ENCODE measurements at regions not wholly inside any gene's neighbourhood (a gene's known extent, or its start where the extent isn't known, plus 50 kb on each side); places are given as distances from the start of the nearest gene placed in this dataset.
"Not testable (repeated sequence)": the region's sequence is repeated elsewhere in the genome, so short reads cannot be mapped to it uniquely, and the experiment has no call there.

DNA sequence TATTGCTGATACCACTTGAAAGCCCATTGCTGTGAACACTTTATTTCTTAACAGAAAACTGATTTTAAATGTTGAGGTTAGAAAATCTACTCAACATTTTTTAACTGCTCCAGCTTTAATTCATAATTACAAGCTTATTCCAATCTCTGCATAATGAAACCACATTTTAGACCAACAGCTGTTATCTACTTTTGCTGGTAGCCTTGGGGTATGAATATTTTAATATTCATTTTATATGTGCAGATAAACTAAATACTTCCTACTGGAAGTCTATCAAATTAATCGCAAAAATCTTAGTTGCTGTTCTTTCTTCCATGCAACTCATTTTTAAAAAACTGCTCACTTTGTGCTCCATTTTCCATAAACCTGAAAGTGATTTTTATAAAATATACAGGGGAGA, 189.3 kb upstream of the SLC35B3 start:
- DNase-seq (ENCODE audit: low read depth, low spot score), result no peak

GRCh38 chr6:8623441-8623840, 188.1 kb upstream of the SLC35B3 start:
- DNase-seq (ENCODE audit: low read depth, low spot score), result no peak

DNA sequence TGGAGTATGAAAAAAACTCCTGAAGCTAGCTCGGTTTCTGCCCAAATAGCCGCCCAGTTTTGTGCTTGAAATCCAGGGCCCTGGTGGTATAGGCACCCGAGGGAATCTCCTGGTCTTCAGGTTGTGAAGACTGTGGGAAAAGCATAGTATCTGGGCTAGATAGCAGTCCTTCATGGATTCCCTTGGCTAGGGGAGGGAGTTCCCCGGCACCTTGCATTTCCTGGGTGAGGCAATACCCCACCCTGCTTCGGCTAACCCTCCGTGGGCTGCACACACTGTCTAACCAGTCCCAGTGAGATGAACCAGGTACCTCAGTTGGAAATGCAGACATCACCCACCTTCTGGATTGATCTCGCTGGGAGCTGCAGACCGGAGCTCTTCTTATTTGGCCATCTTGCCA, 184.5 kb upstream of the SLC35B3 start:
- DNase-seq (ENCODE audit: low read depth, low spot score), result no peak

DNA sequence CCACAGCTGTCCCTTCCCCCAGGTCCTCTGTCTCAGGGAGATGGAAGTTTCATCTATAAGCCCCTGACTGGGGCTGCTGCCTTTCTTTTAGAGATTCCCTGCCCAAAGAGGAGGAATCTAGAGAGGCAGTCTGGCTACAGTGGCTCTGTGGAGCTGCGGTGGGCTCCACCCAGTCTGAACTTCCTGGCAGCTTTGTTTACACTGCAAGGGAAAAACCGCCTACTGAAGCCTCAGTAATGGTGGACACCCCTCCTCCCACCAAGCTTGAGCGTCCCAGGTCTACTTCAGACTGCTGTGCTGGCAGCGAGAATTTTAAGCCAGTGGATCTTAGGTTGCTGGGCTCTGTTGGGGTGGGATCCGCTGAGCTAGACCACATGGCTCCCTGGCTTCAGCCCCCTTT, 184.1 kb upstream of the SLC35B3 start:
- not testable (repeated sequence) for DNase-seq (ENCODE audit: low read depth, low spot score)

DNA sequence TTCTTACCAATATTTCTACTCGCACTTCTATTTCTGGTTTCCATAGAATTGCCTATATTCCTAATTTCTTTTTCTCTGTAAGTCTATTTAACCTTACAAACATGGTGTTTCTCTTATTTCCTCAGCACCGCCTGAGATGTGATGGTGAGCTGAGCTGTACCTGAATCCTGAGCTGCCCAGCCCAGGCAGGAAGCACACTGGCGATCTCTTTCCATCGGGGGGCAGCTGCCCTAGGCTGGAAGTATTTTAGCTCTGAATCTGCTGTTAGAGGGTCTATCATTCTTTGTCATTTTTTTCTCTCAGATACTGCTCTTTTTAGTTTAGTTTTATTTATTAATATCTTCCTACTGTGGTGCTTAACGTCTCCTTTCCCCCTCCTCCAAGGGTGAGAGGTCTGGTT, 173.4 kb upstream of the SLC35B3 start:
- DNase-seq (ENCODE audit: low read depth, low spot score), result no peak

- DNase-seq (ENCODE audit: low read depth, low spot score), result no peak
These were observed 154.8 kb upstream of the SLC35B3 start for GRCh38 chr6:8589941-8590729.

DNA sequence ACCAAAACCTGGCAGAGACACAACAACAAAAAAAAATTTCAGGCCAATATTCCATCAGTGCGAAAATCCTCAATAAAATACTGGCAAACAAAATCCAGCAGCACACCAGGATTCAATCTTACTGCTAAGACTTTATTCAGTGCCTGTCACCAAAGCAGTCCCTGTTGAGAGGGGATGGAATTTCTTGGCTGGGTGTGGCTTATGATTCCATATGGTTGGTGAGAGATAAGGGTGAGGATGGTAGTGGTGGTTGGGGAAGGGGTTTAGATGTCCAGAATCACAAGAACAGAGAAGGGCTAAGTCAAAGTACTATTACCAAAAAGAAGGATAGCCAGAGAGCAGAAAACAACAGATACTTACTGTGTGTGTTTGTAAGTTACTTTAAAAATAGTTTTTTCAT, 152.8 kb upstream of the SLC35B3 start:
- no peak for DNase-seq (ENCODE audit: low read depth, low spot score)

- no peak for DNase-seq (ENCODE audit: low read depth, low spot score)
These were observed 147.9 kb upstream of the SLC35B3 start for GRCh38 chr6:8583291-8583690.

DNA sequence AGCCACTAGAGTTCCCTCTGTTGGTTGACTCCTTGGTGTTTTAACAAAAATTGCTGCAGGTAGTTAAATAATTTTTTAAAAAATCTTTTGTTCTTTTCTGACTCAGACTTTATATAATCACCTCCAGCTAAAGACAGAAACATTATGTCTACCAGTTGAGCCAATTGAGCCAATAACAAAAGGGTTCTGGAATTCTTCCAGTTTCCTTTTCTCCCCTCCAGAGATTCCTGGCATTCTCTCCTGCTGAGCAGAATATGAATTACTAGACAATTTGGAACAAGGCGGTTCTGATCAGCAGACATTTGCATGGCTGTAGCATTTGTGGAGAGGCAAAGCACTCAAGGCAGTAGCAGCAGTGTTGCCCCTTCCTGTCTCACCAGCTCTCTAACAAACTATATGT, 144.0 kb upstream of the SLC35B3 start:
- DNase-seq (ENCODE audit: low read depth, low spot score), result no peak

GRCh38 chr6:8578006-8578405, 142.7 kb upstream of the SLC35B3 start:
- DNase-seq (ENCODE audit: low read depth, low spot score), result no peak

GRCh38 chr6:8574749-8575468, 139.6 kb upstream of the SLC35B3 start:
- DNase-seq (ENCODE audit: low read depth, low spot score), result no peak

GRCh38 chr6:8574311-8574710, 139.0 kb upstream of the SLC35B3 start:
- DNase-seq (ENCODE audit: low read depth, low spot score), result no peak

- no peak for DNase-seq (ENCODE audit: low read depth, low spot score)
These were observed 135.0 kb upstream of the SLC35B3 start for GRCh38 chr6:8570256-8570920.

GRCh38 chr6:8562125-8562524, 126.8 kb upstream of the SLC35B3 start:
- DNase-seq (ENCODE audit: low read depth, low spot score), result no peak

DNA sequence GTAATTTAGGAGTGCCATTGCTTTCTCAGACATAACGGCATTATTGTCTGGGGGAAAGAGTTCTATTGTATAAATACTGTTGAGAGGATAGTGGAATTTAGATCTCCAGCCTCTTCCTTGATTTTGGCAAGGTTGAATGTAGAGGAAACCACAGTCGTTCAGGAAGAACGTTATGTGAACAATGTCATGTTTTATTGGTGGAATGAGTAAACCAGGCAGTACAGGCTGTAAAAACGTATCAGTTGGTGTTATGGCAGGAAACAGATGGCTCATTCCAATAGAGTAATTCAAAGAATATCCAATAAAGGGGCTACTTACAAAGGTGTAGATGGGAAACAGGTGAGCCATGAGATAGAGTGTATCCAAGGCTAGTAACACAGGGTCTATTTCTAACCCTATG, 123.6 kb upstream of the SLC35B3 start:
- DNase-seq (ENCODE audit: low read depth, low spot score), result no peak

DNA sequence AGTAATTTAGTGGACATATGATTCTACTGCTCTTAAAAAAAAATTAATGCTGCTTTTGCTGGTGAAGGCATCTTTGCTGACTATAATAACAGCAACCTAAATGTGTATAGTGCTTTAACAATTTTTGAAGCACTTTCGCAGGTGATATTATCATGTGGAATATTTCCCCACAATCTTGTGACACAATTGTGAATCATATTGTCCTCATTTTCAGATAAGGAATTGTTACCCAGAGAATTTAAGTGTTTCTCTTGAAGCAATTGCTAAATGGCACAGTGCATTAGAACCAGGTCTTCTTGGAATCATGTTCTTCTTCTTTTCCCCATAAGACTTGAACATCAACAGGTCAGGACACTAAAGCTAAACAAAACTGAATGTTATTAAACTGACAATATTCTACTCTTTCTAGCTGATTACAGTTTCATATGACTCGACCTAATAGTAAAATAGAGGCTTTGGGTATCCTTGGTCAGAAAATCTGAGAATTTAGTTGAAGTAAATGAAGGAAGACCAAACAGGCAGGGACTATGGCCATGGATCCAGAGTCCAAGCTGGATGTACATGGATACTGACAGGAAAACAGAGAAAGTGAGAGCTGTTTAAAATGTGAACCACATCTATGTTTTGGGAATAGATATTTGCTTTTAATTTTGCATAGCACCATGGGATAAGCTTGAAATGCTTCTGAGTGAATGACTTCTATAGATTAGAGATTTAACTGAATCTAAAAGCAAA, 121.8 kb upstream of the SLC35B3 start:
- DNase-seq (ENCODE audit: low read depth, low spot score), result no peak

GRCh38 chr6:8556370-8557013, 121.1 kb upstream of the SLC35B3 start:
- DNase-seq (ENCODE audit: low read depth, low spot score), result no peak

DNA sequence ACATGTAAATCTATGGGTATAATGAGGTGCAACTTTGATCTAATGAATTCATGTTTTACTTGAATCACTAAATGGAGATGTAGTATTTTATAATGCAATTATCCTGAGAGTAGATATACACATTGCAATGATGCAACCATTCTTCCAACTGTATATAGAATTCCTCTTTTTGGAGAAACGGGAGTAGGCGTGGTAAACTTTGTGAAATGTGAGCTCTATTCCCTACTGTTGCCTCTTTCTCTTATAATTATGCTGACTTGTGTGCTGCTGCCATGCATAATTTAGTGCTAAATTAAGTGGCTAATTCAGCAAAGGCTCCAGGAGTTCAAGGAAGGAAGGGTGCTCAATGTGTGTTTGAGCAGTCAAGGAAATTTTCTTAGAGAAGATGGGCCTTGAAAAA, 116.6 kb upstream of the SLC35B3 start:
- DNase-seq (ENCODE audit: low read depth, low spot score), result no peak

DNA sequence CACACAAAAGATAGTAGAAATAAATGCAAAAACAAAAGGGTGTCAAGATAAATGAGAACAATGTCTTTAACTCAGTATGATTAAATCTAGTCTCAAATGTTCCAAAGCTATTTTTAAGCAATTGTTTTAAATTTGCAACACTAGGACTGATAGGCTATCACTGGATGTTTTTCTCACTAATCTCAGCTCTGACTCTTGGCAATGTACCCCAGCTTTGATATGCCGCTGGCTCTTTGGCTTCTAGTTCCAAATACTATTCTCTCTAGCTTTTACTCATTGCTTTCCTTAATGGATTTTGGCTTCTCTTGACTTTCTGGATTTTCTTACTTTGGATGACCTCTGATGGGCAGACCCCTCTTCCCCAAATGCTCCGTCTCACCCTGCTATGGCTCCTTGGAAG, 116.0 kb upstream of the SLC35B3 start:
- DNase-seq (ENCODE audit: low read depth, low spot score), result no peak

- no peak for DNase-seq (ENCODE audit: low read depth, low spot score)
These were observed 113.9 kb upstream of the SLC35B3 start for GRCh38 chr6:8549074-8549790.

DNA sequence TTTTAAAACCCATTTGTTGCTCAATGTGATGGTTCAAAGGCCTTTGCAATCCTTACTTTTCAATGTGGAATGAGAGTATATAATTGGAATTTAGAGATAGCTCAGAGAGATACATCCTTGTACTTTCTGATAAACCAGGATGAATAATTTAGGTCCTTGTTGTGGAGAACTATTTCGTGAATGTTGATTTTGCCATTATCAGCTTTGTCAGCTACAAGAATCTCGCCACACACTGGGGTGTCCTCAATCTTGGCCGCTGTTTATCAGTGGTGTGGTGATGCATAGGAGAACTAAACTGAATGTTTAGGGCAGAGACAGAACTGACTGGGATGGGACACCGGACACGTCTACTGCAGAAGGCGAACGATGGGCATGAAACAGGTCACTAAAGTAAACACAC, 111.2 kb upstream of the SLC35B3 start:
- no peak for DNase-seq (ENCODE audit: low read depth, low spot score)
